ENCODE measurements at regions not wholly inside any gene's neighbourhood (a gene's known extent, or its start where the extent isn't known, plus 50 kb on each side); places are given as distances from the start of the nearest gene placed in this dataset.

GRCh38 chr3:168647582-168647981 lies 551.9 kb upstream of the GOLIM4 start:
- TF ChIP-seq POLR2AphosphoS5 (IDR thresholded peaks at IDR 0.05) (no peak), EP300 (conservative IDR thresholded peaks at IDR 0.05; ENCODE audit: poor library complexity, severe bottlenecking) (no peak), EZH2 (IDR thresholded peaks at IDR 0.05; ENCODE audit: borderline replicate concordance, insufficient read depth, low read length, poor library complexity, severe bottlenecking) (no peak), MXI1 (conservative IDR thresholded peaks at IDR 0.05; ENCODE audit: poor library complexity, severe bottlenecking) (no peak), TAF1 (IDR thresholded peaks at IDR 0.05; ENCODE audit: low read depth) (no peak), SMC3 (conservative IDR thresholded peaks at IDR 0.05; ENCODE audit: poor library complexity) (no peak), RAD21 (conservative IDR thresholded peaks at IDR 0.05) (no peak)
- TF ChIP-seq, protein P1, sequence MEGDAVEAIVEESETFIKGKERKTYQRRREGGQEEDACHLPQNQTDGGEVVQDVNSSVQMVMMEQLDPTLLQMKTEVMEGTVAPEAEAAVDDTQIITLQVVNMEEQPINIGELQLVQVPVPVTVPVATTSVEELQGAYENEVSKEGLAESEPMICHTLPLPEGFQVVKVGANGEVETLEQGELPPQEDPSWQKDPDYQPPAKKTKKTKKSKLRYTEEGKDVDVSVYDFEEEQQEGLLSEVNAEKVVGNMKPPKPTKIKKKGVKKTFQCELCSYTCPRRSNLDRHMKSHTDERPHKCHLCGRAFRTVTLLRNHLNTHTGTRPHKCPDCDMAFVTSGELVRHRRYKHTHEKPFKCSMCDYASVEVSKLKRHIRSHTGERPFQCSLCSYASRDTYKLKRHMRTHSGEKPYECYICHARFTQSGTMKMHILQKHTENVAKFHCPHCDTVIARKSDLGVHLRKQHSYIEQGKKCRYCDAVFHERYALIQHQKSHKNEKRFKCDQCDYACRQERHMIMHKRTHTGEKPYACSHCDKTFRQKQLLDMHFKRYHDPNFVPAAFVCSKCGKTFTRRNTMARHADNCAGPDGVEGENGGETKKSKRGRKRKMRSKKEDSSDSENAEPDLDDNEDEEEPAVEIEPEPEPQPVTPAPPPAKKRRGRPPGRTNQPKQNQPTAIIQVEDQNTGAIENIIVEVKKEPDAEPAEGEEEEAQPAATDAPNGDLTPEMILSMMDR (IDR thresholded peaks at IDR 0.05; ENCODE audit: poor library complexity, severe bottlenecking) = no peak
- TF ChIP-seq, protein P2, sequence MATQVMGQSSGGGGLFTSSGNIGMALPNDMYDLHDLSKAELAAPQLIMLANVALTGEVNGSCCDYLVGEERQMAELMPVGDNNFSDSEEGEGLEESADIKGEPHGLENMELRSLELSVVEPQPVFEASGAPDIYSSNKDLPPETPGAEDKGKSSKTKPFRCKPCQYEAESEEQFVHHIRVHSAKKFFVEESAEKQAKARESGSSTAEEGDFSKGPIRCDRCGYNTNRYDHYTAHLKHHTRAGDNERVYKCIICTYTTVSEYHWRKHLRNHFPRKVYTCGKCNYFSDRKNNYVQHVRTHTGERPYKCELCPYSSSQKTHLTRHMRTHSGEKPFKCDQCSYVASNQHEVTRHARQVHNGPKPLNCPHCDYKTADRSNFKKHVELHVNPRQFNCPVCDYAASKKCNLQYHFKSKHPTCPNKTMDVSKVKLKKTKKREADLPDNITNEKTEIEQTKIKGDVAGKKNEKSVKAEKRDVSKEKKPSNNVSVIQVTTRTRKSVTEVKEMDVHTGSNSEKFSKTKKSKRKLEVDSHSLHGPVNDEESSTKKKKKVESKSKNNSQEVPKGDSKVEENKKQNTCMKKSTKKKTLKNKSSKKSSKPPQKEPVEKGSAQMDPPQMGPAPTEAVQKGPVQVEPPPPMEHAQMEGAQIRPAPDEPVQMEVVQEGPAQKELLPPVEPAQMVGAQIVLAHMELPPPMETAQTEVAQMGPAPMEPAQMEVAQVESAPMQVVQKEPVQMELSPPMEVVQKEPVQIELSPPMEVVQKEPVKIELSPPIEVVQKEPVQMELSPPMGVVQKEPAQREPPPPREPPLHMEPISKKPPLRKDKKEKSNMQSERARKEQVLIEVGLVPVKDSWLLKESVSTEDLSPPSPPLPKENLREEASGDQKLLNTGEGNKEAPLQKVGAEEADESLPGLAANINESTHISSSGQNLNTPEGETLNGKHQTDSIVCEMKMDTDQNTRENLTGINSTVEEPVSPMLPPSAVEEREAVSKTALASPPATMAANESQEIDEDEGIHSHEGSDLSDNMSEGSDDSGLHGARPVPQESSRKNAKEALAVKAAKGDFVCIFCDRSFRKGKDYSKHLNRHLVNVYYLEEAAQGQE (IDR thresholded peaks at IDR 0.05; ENCODE audit: borderline replicate concordance) = no peak
